Keratinocyte (primary cell): ENCODE measurements at regions not wholly inside any gene's neighbourhood (a gene's known extent, or its start where the extent isn't known, plus 50 kb on each side); places are given as distances from the start of the nearest gene placed in this dataset.

Experiments used
- DNase-seq: peaks from one replicate; pipeline ENCODE4 v3.0.0-alpha.2; 2011; ENCODE audit warnings: low read depth, missing footprints, low spot score
- FAIRE-seq: peaks from 2 replicates; lab custom pipeline; 2011; peaks lifted over from hg19 to GRCh38; lab: Jason Lieb, UNC
- H2AFZ ChIP-seq: 2 replicates; pipeline ENCODE4 v1.6.0; 2012; ENCODE audit warnings: low read length, control low read depth, inconsistent platforms; ENCODE audit not compliant: control insufficient read depth
- H3K27ac ChIP-seq: 2 replicates; pipeline ENCODE4 v1.5.1; 2011; ENCODE audit warnings: low read length; ENCODE audit not compliant: control insufficient read depth, insufficient read depth
- H3K27me3 ChIP-seq: 3 replicates; pipeline ENCODE4 v1.6.0; 2011; ENCODE audit warnings: low read length; ENCODE audit not compliant: control insufficient read depth, insufficient read depth; ENCODE audit errors: extremely low read depth
- H3K36me3 ChIP-seq, 2 experiments: 2 replicates in 1 of 2; 3 replicates in 1 of 2; pipeline ENCODE4 v1.5.1; 2011; ENCODE audit warnings: low read length in 2 of 2, mild to moderate bottlenecking in 1 of 2; ENCODE audit not compliant: control insufficient read depth in 2 of 2, insufficient read depth in 2 of 2; ENCODE audit errors: extremely low read depth in 1 of 2
- H3K4me1 ChIP-seq: 3 replicates; pipeline ENCODE4 v1.5.1; 2011; ENCODE audit warnings: low read length; ENCODE audit not compliant: control insufficient read depth, insufficient read depth; ENCODE audit errors: extremely low read depth
- H3K4me2 ChIP-seq: 3 replicates; pipeline ENCODE4 v1.6.0; 2011; ENCODE audit warnings: low read depth, low read length; ENCODE audit not compliant: control insufficient read depth, insufficient read depth; ENCODE audit errors: extremely low read depth
- H3K4me3 ChIP-seq, 3 experiments: fragments of 200-600 bp in 1 of 3; sonication (generic) in 1 of 3; 2 replicates in 2 of 3; 3 replicates in 1 of 3; pipeline ENCODE4 v1.5.1; 2011 to 2016; ENCODE audit warnings: low read length in 3 of 3, mild to moderate bottlenecking in 3 of 3, control low read depth in 2 of 3, inconsistent platforms in 1 of 3, low read depth in 1 of 3, mixed read lengths in 1 of 3, mixed run types in 1 of 3, moderate library complexity in 1 of 3; ENCODE audit not compliant: control insufficient read depth in 2 of 3, insufficient read depth in 2 of 3; ENCODE audit errors: extremely low read depth in 1 of 3
- H3K79me2 ChIP-seq: 2 replicates; pipeline ENCODE4 v1.6.0; 2012; ENCODE audit warnings: low read length; ENCODE audit not compliant: control insufficient read depth, insufficient read depth
- H3K9ac ChIP-seq: 3 replicates; pipeline ENCODE4 v1.6.0; 2011; ENCODE audit warnings: low read length; ENCODE audit not compliant: control insufficient read depth, insufficient read depth; ENCODE audit errors: extremely low read depth
- H3K9me1 ChIP-seq: 3 replicates; pipeline ENCODE4 v1.6.0; 2011; ENCODE audit warnings: low read length; ENCODE audit not compliant: control insufficient read depth, insufficient read depth; ENCODE audit errors: extremely low read depth
- H3K9me3 ChIP-seq: 2 replicates; pipeline ENCODE4 v1.5.1; 2012; ENCODE audit warnings: low read depth, low read length; ENCODE audit not compliant: control insufficient read depth
- H4K20me1 ChIP-seq: 3 replicates; pipeline ENCODE4 v1.6.0; 2011; ENCODE audit warnings: low read length; ENCODE audit not compliant: control insufficient read depth, insufficient read depth; ENCODE audit errors: extremely low read depth
- CTCF ChIP-seq, 3 experiments: IDR thresholded peaks in 1 of 3; conservative IDR thresholded peaks in 1 of 3; optimal IDR thresholded peaks in 1 of 3; 2 replicates in 2 of 3; 3 replicates in 1 of 3; pipeline versions ENCODE3 to v1.5.1; 2011; ENCODE audit warnings: low read length in 3 of 3, mild to moderate bottlenecking in 3 of 3, moderate library complexity in 2 of 3, control low read depth in 1 of 3, inconsistent platforms in 1 of 3; ENCODE audit not compliant: insufficient read depth in 2 of 3; ENCODE audit errors: extremely low read depth in 1 of 3
- EZH2 ChIP-seq: IDR thresholded peaks from one replicate; pipeline ENCODE4 v1.6.1; 2012; ENCODE audit warnings: inconsistent platforms, mild to moderate bottlenecking, low read length, moderate library complexity
- dilution Hi-C: fragments of 300-500 bp; cut with MboI; formaldehyde crosslinking; loops from one replicate; pipeline ENCODE4 v1.7.0; 2020; ENCODE audit warnings: low sequenced_read_pairs; ENCODE audit not compliant: extremely low pct_ligation_motif_present

DNA sequence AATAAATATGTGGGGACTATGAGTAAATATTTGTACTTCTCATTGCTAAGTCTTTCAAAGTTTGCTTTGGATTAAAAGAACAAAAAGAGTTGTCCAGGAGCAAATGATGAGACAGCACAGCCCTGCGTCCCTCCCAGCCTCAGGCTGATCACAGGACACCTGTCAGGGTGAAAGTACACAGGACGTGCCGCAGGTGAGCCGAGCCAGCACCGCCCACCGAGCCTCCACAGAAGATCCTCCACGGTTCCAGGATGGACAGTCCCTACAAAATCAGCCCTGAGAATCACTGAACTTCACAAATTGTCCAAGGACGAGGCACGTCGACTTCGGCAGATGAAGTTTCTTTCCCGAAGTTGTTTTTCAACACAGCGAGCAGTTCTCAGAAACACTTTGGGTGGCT lies 661.5 kb downstream of the BRD1 start:
- H3K9me1 ChIP-seq, result no peaks in the 10 kb centered on the region
- FAIRE-seq (no peak), DNase-seq (no peak)
- H3K9ac ChIP-seq, result no peak overlapping the region
- H4K20me1 ChIP-seq, result no peaks in the 10 kb centered on the region
- H3K4me1 ChIP-seq, result no peaks in the 10 kb centered on the region
- dilution Hi-C loops, result no loop called here
- H3K36me3 ChIP-seq, result no peaks in the 10 kb centered on the region
- H3K27me3 ChIP-seq, result no peaks in the 10 kb centered on the region
- no peak overlapping the region for H3K27ac ChIP-seq
- no peak overlapping the region for H3K4me2 ChIP-seq
- peaks cover 19% of the 10 kb centered on the region for H3K9me3 ChIP-seq
- H3K79me2 ChIP-seq, result no peaks in the 10 kb centered on the region
- TF ChIP-seq CTCF (optimal IDR thresholded peaks at IDR 0.05 in 1 of 3, IDR thresholded peaks at IDR 0.05 in 1 of 3, conservative IDR thresholded peaks at IDR 0.05 in 1 of 3; ENCODE audit: extremely low read depth in 1 of 3, insufficient read depth in 2 of 3, low read length in 3 of 3), result no peak
- no peak for TF ChIP-seq EZH2
- no peak overlapping the region for H3K4me3 ChIP-seq
- no peak overlapping the region for H2AFZ ChIP-seq

DNA sequence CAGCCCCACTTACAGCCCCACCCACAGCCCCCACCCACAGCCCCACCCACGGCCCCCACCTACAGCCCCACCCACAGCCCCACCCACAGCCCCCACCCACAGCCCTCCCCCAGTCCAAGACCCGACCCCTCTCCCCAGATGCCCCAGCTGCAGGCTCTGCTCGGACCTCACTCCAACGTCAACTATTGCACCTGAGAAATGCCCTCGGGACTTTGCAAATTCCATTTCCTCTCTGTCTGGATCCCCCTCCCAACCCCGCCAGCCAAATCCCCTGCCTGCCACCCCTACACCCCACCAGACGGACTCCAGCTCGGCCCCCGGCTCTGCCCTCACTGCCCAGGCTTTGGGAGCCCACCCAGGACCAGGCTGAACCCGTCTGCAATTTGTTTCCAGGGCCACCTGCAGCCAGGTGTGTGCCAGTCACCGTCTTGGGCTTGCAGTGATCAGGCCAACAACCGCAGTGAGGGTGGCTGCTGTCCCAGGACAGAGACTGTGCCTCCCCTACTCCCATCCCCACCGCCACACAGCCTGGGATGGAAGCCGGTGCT lies 662.8 kb downstream of the BRD1 start:
- dilution Hi-C loops, result no loop called here
- Histone ChIP-seq H3K9me1 (no peaks in the 10 kb centered on the region), H2AFZ (no peak overlapping the region), H4K20me1 (no peaks in the 10 kb centered on the region), H3K27ac (no peak overlapping the region), H3K79me2 (no peaks in the 10 kb centered on the region), H3K4me2 (no peak overlapping the region), H3K4me1 (no peaks in the 10 kb centered on the region), H3K4me3 (no peak overlapping the region), H3K9me3 (peaks cover 21% of the 10 kb centered on the region), H3K9ac (no peak overlapping the region), H3K27me3 (no peaks in the 10 kb centered on the region), H3K36me3 (no peaks in the 10 kb centered on the region)
- no peak for DNase-seq
- no peak for TF ChIP-seq CTCF (optimal IDR thresholded peaks at IDR 0.05 in 1 of 3, IDR thresholded peaks at IDR 0.05 in 1 of 3, conservative IDR thresholded peaks at IDR 0.05 in 1 of 3; ENCODE audit: extremely low read depth in 1 of 3, insufficient read depth in 2 of 3, low read length in 3 of 3)
- no peak for TF ChIP-seq EZH2
- no peak for FAIRE-seq
